ENCODE measurements at regions not wholly inside any gene's neighbourhood (a gene's known extent, or its start where the extent isn't known, plus 50 kb on each side); places are given as distances from the start of the nearest gene placed in this dataset.

DNA sequence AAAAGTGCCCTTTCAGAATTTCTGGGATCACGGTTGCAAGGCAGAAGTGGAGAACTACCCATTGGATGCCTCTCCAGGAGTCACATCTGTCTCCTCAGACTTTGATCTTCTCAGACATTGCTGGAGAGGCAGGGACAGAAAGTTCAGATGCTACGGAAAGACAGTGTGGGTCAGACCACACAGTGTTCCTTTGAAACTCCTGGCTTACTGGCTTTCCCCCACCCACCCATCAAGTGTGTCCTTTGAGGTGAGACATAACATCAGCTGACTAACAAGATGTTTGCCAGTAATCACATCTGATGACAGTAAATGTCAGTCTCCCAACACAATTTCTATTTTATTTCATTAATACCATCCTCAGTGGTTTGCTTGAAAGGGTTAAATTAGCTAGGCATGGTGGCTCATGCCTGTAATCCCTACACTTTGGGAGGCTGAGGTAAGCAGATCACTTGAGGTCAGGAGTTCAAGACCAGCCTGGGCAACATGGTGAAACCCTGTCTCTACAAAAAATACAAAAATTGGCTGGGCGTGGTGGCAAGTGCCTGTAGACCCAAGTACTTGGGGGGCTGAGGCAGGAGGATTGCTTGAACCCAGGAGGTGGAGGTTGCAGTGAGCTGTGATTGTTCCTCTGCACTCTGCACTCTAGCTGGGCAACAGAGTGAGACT is 67.2 kb upstream of the SNX9 start:
- no peak for DNase-seq (ENCODE audit: low read depth in 2 of 2)

GRCh38 chr6:157756708-157757429 is 66.2 kb upstream of the SNX9 start:
- DNase-seq (ENCODE audit: low read depth in 2 of 2), result peak; percentile 82 to 91

- peak in 1 of 2 donors; percentile 42 for DNase-seq (ENCODE audit: low read depth in 2 of 2)
These were observed 65.3 kb upstream of the SNX9 start for GRCh38 chr6:157757430-157758403.

- DNase-seq (ENCODE audit: low read depth in 2 of 2), result peak; percentile 52 to 60
These were observed 64.5 kb upstream of the SNX9 start for GRCh38 chr6:157758516-157759023.

DNA sequence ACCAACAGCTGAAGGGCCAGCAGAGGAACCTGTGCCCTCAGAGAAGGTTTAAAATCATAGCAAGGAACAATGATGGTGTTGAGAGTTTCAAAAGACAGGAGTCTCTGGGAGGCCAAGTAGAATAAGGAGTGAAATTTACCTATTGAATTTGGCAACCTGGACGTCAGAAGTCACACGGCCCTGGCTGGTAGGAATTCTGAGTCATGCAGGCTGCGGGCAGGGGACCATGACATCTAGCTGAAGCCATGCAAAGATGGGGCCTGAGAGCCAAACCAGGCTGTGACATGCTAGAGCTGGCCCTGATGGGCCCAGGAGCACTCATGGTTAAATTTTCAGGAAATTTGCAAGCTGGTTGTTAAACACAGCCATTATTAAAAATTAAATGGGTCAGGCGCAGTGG is 64.0 kb upstream of the SNX9 start:
- no peak for DNase-seq (ENCODE audit: low read depth in 2 of 2)

GRCh38 chr6:157760137-157760536 is 62.9 kb upstream of the SNX9 start:
- DNase-seq (ENCODE audit: low read depth in 2 of 2), result no peak

GRCh38 chr6:157760589-157761330 is 62.3 kb upstream of the SNX9 start:
- DNase-seq (ENCODE audit: low read depth in 2 of 2), result peak; percentile 44 to 87

GRCh38 chr6:157761331-157761921 is 61.6 kb upstream of the SNX9 start:
- peak in 1 of 2 donors; percentile 86 for DNase-seq (ENCODE audit: low read depth in 2 of 2)

GRCh38 chr6:157761926-157762325 is 61.1 kb upstream of the SNX9 start:
- no peak for DNase-seq (ENCODE audit: low read depth in 2 of 2)

DNA sequence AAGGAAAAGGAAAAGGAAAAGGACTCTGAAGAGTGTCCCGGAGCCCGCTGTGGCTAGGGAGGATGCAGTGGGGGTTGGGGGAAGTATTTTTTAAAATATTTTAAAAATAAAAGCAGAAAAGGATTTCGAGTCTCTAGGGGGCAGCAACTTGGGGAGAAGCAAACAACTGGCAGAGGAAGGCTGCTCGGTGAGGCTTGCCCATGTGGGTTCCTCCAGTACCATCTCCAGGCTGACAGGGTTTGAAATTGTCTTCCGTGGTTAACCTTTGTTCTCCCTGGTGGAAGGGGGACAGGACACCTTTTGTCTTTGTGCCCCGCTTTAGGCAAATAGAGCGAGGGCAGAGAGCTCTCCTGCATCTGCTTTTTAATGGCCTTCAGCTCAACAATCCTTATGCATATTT is 60.4 kb upstream of the SNX9 start:
- DNase-seq (ENCODE audit: low read depth in 2 of 2), result peak; percentile 33 to 38

DNA sequence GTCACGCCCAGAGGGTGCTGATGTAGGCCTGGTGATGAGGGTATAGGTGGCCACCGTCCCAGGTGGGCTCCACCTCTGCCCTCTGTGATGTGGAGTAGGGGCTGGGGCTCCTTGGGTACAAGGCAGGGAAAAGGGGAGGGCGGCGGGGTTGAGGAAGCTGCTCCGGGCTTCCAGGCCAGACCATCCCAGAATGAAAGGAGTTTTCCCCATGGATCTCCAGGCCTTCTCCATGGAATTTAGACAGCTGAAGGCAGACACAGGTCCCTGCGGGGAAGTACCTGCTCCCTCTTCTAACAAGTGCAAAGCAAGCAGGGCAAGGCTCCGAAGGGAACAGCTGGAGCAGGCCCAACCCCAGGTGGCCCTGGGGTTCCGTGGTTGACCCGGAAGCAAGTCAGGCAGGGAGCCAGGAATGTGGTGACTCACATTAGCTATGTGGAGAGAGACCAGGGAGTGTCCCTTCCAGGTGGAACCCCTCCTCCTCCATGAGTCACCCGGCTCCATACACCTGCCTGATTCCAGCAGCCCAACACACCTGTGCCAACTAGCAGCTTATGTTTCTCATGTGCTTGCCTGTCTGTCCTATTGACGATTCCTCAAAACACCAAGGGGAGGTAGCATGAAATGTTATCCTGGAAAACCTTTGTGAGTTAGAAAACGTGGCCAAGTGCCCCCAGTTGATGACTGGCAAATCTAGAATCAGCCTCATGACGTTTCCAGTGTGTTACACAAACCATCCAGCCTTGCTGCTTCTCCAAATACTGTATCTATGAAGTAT is 59.7 kb upstream of the SNX9 start:
- DNase-seq (ENCODE audit: low read depth in 2 of 2), result peak; percentile 83 to 88

GRCh38 chr6:157763904-157764177 is 59.2 kb upstream of the SNX9 start:
- DNase-seq (ENCODE audit: low read depth in 2 of 2), result no peak

- DNase-seq (ENCODE audit: low read depth in 2 of 2), result peak; percentile 97 to 99
These were observed 58.6 kb upstream of the SNX9 start for GRCh38 chr6:157764178-157765068.

DNA sequence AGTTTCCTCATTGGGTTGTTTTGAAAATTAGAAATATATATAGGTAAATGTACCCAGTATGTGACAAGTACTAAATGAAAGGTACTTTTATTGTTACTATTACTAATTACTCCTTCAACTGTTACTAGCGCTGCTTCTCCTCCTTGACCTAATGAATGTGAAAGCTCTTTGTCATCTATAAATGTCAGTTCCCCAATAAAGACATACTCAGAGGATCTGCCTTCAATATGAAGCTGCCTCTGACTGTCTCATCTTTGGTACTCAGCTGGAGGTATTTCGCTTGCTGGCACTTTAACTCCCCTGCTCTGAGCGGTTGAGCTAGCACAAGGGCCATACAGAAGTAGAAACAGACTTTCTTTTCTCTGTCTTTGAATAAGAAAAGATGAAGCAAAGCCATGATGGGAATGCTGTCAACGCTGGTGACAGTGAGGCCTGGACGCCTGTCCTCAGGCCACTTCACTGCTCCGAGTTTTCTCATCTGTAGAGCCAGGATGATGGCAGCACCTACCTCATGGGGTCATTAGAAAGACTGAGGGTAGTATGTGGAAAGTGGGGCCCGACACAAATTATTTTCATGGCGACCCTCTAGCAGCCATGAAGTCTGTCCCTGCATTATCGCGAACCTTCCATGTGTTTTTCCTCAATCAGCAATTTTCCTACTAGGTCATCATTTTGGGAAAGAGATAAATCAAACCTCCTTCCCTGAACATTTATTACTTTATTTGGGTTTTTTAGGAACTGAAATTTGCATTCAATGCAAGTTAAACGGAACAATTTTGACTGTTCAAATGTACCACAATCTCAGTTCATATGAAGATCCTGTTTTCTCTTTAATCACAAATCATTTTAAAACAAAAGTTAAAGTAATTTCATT is 55.9 kb upstream of the SNX9 start:
- DNase-seq (ENCODE audit: low read depth in 2 of 2), result no peak

DNA sequence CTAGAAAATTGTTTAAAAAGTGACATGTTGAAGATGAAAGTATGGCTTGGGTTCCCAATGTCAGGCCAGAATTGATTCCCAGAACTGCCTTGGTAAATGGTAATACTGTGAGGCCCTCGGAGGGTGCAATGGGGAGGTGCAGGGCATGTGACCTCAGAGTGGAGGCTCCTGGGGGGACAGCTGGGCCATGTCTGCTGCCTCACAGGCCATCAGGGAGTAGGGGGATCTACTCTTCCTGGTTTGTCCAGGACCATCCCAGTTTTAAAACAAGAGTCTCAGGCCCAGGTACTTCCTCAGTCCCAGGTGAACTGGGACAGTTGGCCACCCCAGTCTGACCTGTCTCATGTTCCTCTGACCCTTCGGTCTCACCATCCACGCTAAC is 55.3 kb upstream of the SNX9 start:
- DNase-seq (ENCODE audit: low read depth in 2 of 2), result no peak

- DNase-seq (ENCODE audit: low read depth in 2 of 2), result no peak
These were observed 54.7 kb upstream of the SNX9 start for GRCh38 chr6:157768304-157768703.

DNA sequence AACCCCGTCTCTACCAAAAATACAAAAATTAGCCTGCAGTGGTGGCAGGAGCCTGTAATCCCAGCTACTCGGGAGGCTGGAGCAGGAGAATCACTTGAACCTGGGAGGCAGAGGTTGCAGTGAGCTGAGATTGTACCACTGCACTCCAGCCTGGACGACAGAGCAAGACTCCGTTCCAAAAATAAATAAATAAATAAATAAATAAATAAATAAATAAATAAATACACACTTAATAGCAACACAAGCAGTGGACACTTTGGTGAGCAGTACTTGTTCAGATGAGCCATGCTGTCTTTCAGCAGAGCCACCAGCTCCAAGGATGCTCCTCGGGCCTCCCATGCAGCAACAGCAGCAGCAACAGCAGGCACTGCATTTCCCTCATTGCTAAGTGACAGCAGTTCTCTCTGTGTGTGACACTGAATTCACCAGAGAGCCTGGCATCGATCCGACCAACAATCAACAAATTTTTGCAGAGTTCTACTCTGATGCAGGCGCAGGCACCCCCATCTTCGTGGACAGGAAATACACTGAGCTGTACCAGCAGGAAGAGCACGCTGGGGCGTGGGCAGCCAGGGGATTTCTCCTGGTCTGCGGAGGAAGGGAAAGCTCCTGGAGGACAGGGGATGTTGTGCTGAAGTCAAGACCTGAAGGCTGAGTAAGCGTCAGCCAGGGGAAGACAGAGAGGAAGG is 54.0 kb upstream of the SNX9 start:
- DNase-seq (ENCODE audit: low read depth in 2 of 2), result peak in 1 of 2 donors; percentile 50

Measured in lung microvascular endothelial cell (primary cell).